Mesodermal cell (in vitro differentiated cells): ENCODE measurements at regions not wholly inside any gene's neighbourhood (a gene's known extent, or its start where the extent isn't known, plus 50 kb on each side); places are given as distances from the start of the nearest gene placed in this dataset.

ENCODE experiments used
- H3K27ac ChIP-seq: 2 replicates; pipeline ENCODE4 v1.7.0; 2013; ENCODE audit warnings: mild to moderate bottlenecking, low read depth, low read length, moderate library complexity; ENCODE audit not compliant: severe bottlenecking
- H3K36me3 ChIP-seq: 2 replicates; pipeline ENCODE4 v1.7.1; 2013; ENCODE audit warnings: mild to moderate bottlenecking, low read length, moderate library complexity; ENCODE audit not compliant: control insufficient read depth, insufficient read depth
- H3K4me1 ChIP-seq: one replicate; pipeline ENCODE4 v1.7.1; 2013; ENCODE audit warnings: mild to moderate bottlenecking, low read length; ENCODE audit not compliant: insufficient read depth, control insufficient read depth, poor library complexity, severe bottlenecking
- H3K4me3 ChIP-seq: 2 replicates; pipeline ENCODE4 v1.7.0; 2013; ENCODE audit warnings: low read length, control low read depth, mild to moderate bottlenecking; ENCODE audit not compliant: insufficient read depth, poor library complexity, severe bottlenecking; ENCODE audit errors: extremely low read depth
- H3K9me3 ChIP-seq: 2 replicates; pipeline ENCODE4 v1.7.1; 2013; ENCODE audit warnings: mild to moderate bottlenecking, low read length, moderate library complexity; ENCODE audit not compliant: control insufficient read depth
- WGBS, 2 experiments: methylation state at CpG; one replicate each; pipeline ENCODE4 v1.1.5; 2013; ENCODE audit warnings: missing lambda C conversion rate in 2 of 2; ENCODE audit not compliant: insufficient coverage in 2 of 2; 5-methylcytosine and 5-hydroxymethylcytosine counted together

- Histone ChIP-seq H3K27ac (no peak overlapping the region), H3K4me3 (no peak overlapping the region), H3K4me1 (peaks cover 17% of the 10 kb centered on the region), H3K36me3 (no peaks in the 10 kb centered on the region), H3K9me3 (no peaks in the 10 kb centered on the region)
Measured at GRCh38 chr3:31249545-31249944, 283.2 kb upstream of the STT3B start.

GRCh38 chr3:31250116-31250777 is 282.5 kb upstream of the STT3B start:
- no peak overlapping the region for H3K4me3 ChIP-seq
- H3K27ac ChIP-seq = no peak overlapping the region
- H3K4me1 ChIP-seq = peaks cover 17% of the 10 kb centered on the region
- 80 to 88% methylated on average over 1 of the region's 1 CpG for WGBS, 2 experiments
- H3K36me3 ChIP-seq = no peaks in the 10 kb centered on the region
- no peaks in the 10 kb centered on the region for H3K9me3 ChIP-seq

- WGBS, 2 experiments = 100% methylated on average over 1 of the region's 3 CpGs
- H3K9me3 ChIP-seq = no peaks in the 10 kb centered on the region
- H3K4me1 ChIP-seq = peaks cover 17% of the 10 kb centered on the region
- H3K4me3 ChIP-seq = no peak overlapping the region
- H3K27ac ChIP-seq = no peak overlapping the region
- H3K36me3 ChIP-seq = no peaks in the 10 kb centered on the region
Measured at GRCh38 chr3:31251083-31251482, 281.6 kb upstream of the STT3B start.

- Histone ChIP-seq H3K9me3 (no peaks in the 10 kb centered on the region), H3K4me3 (no peak overlapping the region), H3K36me3 (no peaks in the 10 kb centered on the region), H3K4me1 (peaks cover 17% of the 10 kb centered on the region), H3K27ac (no peak overlapping the region)
- WGBS, 2 experiments = 84 to 97% methylated on average over 2 to 3 of the region's 6 CpGs
Measured at GRCh38 chr3:31252216-31253185, 280.2 kb upstream of the STT3B start.

DNA sequence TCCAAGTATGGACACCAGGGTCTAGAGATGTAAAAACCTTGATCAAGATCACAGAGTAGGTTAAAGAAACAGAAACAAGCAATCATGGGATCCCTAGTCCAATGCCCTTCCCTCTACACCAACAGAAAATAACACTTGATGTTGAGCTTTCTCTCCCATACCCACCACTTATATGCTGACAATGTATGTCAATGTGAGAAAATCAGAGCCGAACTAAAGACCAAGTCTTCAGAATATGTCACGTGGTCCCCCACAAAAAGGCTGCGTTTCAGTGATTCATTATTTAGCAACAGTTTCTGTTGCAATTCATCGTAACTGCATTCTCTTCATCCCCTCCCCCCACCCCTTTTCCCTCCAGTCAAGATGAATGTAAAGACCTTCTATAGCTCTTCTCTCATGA is 278.9 kb upstream of the STT3B start:
- Histone ChIP-seq H3K36me3 (no peaks in the 10 kb centered on the region), H3K27ac (no peak overlapping the region)
- WGBS, 2 experiments = 90% methylated on average over 2 to 3 of the region's 4 CpGs

GRCh38 chr3:31254483-31254882 is 278.2 kb upstream of the STT3B start:
- Histone ChIP-seq H3K9me3 (peaks cover 2% of the 10 kb centered on the region), H3K4me1 (peaks cover 11% of the 10 kb centered on the region), H3K4me3 (no peak overlapping the region), H3K27ac (no peak overlapping the region), H3K36me3 (no peaks in the 10 kb centered on the region)
- WGBS, 2 experiments = 60 to 100% methylated on average over 1 of the region's 3 CpGs

More for the DNA sequence above, 278.9 kb upstream of the STT3B start:
- Histone ChIP-seq H3K4me3 (no peak overlapping the region), H3K4me1 (peaks cover 13% of the 10 kb centered on the region), H3K9me3 (no peaks in the 10 kb centered on the region)

GRCh38 chr3:31255007-31255581 is 277.6 kb upstream of the STT3B start:
- WGBS, 2 experiments = 80 to 85% methylated on average over 1 of the region's 2 CpGs
- no peak overlapping the region for H3K4me3 ChIP-seq
- no peaks in the 10 kb centered on the region for H3K36me3 ChIP-seq

GRCh38 chr3:31262201-31262600 is 270.5 kb upstream of the STT3B start:
- H3K36me3 ChIP-seq = no peaks in the 10 kb centered on the region
- 67 to 100% methylated on average over 1 of the region's 2 CpGs for WGBS, 2 experiments

More at GRCh38 chr3:31255007-31255581, 277.6 kb upstream of the STT3B start:
- H3K27ac ChIP-seq = no peak overlapping the region
- H3K4me1 ChIP-seq = peaks cover 5% of the 10 kb centered on the region
- H3K9me3 ChIP-seq = peaks cover 4% of the 10 kb centered on the region

DNA sequence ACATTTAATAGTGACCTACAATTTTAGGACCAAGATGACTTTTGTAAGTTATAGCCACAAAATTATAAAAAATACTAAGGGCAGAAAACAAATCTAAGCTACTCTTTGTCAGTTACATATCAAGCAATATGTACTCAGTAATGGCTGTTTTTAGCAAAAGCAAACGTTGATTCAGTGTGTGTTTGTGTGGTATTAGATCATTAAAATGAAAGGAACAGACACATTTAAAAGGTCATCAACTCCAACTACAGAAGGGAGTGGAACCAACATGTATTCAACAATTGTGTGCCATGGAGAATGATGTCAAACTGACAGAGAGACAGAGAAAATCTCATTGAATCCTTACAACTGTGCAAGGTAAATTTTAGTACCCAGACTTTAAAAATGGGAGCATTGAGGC is 268.8 kb upstream of the STT3B start:
- H3K36me3 ChIP-seq = no peaks in the 10 kb centered on the region
- H3K4me3 ChIP-seq = no peak overlapping the region
- WGBS, 2 experiments = no CpG with 5 or more reads among the region's 1 CpG
- no peaks in the 10 kb centered on the region for H3K4me1 ChIP-seq
- peaks cover 4% of the 10 kb centered on the region for H3K9me3 ChIP-seq
- no peak overlapping the region for H3K27ac ChIP-seq

More at GRCh38 chr3:31262201-31262600, 270.5 kb upstream of the STT3B start:
- H3K27ac ChIP-seq = no peak overlapping the region
- peaks cover 4% of the 10 kb centered on the region for H3K9me3 ChIP-seq
- H3K4me1 ChIP-seq = no peaks in the 10 kb centered on the region
- H3K4me3 ChIP-seq = no peak overlapping the region

DNA sequence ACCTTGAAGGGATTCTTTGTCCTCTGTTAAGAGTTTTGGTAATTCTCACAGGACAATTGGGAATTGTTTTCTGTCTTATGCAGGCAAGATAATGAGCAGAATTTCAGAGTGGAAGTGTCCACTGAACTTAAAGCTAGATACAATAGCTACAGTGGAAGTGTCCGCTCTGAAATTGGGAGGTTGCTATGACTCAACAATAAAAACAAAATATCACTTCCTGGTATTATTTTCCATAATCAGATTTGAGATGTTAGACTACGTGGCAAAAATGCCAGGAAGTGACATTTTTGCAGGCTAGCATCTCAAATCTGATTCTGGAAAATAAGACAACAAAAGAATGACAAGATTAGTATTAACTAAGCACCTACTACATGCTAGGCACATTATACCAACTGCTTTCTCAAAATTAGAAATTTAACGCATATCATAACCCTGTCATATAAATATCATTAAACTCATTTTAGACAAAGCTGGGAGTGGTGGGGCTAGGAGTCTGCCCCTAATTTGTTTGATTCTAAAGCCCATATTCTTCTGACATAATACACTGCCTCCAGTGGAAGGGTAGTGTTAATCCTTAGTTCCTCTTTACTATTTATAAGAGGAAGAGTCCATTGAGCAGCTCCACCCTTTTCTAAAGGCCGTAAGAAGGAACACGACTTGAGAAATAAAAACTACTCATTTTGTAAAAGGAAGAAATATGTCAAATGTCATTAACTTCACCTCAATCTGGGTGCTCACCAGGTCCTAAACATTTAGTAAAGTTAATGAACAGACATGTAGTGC is 266.9 kb upstream of the STT3B start:
- no peaks in the 10 kb centered on the region for H3K9me3 ChIP-seq
- H3K27ac ChIP-seq = no peak overlapping the region
- no peaks in the 10 kb centered on the region for H3K36me3 ChIP-seq
- WGBS, 2 experiments = 80% methylated on average over 1 of the region's 5 CpGs; no CpG with 5 or more reads in 1 of the 2 experiments
- H3K4me3 ChIP-seq = no peak overlapping the region
- H3K4me1 ChIP-seq = no peaks in the 10 kb centered on the region
